HG03045 (cell line): ENCODE measurements at regions not wholly inside any gene's neighbourhood (a gene's known extent, or its start where the extent isn't known, plus 50 kb on each side); places are given as distances from the start of the nearest gene placed in this dataset.

Experiments
- ATAC-seq: cut with Tn5 transposase; IDR thresholded peaks from one replicate; pipeline ENCODE4 v1.9.1; 2021; ENCODE audit warnings: mild to moderate bottlenecking, moderate library complexity; ENCODE audit not compliant: unreplicated experiment

DNA sequence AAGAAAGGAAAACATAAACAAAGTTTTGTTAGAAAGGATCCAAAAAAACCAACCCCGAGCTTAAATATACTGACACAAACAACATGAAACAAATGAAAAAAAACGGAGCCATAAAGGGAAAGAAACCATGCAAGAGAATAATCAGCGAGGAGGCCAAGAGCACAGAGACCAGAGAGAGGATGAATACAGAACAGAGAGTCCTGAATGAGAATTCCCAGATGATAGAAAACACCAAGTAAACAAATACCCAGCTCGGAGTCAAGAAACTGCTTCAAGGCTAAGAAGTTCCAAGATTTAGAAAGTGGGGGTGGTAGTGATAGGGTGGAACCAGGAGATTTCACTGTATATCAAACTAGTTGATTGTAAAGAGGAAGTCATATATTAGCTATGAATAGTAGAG lies 313.3 kb downstream of the OSR1 start:
- no peak for ATAC-seq

DNA sequence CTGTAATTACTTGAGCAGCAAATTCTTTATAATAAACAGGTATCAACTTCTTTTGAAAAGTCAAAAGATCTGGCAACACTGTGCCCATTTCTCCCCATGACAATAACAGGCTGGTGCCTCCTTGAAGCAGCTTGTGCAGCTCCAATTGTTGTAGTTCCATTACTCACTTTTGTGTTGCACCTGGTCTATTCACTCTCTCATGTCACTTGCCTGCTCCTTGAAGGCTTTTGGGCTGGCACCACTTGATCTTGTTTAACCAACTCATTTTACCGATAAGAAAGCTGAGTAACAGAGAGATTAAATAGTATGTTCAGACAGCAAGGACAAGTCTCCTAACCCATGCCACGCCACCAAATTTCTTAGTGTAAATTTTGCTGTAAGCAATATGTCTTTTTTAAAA lies 314.5 kb downstream of the OSR1 start:
- ATAC-seq = no peak

DNA sequence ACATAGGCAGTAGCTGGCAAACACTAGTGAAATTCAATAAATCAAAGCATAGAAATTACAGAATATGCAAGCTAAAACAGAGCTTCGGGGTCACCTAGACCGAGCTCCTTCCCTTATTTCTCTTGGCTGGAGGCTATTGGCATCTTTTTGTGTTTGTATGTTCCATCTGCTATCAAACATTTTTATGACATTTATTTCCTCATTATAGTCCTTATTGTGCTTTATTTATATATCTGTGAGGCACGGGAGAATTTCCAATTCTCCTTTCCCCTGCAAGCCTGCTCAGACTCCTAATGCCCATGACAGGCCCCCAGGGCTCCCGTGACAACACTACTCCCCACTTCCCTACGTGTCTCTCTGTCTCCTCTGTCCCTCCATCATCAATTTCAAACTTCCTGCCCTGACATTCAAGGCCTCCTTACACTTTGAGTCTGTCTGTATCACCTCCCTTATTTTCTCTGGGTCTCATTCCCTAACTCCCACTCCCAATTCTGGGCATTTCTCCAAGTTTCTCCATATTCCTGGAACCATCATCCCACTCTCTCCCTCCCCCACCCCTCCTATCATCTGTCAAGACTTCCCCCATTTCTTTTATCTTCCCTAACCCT lies 316.9 kb downstream of the OSR1 start:
- ATAC-seq = no peak

DNA sequence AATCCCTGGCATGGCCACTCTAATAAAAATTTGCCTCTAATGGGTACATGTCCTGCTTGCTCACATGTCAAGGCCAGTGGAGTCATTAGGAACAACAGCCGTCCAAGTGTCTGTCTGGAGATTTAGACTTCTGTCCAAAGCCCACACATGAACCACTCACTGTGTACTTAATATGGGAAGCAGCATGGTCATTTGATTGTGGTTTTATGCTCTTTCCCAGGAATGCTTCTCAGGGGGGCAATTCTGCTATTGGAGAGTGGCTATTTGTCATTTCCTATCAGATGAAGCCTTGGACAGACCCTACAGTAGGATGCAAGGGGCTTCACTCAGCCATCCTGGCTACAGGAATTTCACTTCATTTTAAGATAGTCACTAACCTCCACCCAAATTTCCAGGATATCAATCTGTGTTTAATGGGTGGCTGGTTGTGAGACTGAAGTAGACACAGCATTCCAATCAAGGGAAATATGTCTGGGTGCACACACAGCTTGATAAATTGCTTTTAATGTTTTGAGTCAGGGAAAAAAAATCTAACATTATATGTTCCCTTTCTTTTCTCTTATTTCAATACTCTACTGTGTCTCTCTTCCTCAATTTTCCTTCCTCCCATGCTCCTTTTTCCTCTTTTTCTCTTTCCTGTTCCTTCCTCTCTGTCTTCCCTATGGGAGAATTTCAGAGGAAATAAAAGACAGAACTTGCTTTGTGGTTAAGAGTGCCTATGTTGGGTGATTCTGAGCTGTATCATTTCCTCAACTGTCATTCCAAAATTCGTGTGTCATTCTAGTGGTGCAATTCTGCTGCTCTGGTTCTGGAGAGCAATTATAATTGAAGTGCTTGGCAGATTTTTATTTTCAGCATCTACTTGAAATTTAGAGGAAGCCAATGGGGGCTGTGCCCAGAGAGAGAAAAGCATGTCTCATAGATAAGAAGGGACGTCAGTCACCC lies 320.1 kb downstream of the OSR1 start:
- ATAC-seq = no peak

DNA sequence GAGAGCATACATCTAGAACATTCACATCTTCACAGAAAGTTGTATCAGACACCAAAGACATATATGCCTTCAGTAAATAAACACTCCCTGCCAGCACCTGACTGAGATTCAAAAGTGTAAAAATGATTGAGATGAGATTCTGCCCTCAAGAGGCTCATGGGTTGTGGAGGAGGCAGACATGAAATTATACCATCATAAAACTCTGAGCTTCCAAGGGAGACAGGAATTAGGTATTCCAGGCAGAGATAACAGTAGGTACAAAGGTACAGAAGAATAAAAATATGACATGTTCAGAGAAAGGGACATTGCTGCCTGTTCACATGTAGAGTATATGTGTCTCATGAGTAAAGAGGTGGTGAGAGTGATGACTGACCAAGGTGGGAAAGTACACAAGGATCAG lies 322.3 kb downstream of the OSR1 start:
- ATAC-seq = no peak

DNA sequence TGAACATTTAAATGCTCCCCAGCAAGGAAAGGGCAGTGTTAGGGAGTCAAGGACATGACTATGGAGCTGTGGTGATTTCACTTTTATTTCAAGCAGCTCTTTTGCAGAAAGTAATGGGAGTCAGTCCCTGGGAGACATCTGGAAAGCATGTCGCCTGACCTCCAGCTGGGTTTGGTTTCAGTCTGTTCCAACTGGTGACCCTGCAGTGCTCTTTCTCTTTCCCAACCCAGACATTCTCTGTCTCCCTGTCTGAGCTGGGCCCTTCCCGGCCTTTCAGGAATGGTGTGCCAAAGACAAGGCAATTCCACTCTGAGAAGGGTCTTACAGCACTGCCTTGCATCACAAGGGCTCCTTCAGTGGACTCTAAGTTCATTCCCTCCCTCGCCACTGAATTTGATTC lies 323.2 kb downstream of the OSR1 start:
- ATAC-seq = no peak

DNA sequence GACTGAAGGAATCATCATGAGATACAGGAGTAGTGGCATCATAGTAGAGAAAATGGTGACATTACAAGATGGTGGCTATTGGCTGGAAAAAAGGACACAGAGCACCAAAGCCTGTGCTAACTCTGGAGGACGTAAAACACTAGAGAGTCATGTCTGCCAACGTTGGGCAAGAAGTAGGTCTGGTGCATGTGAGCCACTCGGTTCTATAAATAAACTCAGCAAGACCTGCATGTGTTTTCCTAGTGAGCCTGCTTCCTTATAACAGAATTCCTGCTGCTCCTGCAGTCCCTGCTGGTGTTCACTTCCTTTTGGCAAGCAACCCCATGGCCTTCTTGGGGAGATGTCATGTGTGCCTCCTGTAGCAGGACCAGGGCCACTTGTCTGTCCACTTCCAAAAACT lies 325.2 kb downstream of the OSR1 start:
- no peak for ATAC-seq

DNA sequence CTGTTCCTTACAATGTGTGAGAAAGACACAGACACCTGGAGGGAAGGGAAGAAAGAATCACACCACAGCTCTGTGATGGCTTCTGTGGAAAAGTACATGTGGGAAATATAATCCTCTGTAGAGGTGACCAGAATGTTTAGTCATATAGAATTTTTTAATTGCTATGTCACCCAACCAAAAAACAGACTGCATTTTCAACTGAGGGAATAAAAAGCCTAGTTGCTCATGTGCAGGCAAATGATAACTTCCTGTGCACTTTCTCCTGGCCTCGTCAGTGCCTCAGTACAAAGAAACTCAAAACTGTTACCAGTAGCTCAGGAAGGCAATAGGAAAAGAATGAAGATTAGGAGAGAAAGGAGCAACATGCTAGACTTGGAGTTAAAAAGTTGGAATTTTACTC lies 326.8 kb downstream of the OSR1 start:
- ATAC-seq = no peak

DNA sequence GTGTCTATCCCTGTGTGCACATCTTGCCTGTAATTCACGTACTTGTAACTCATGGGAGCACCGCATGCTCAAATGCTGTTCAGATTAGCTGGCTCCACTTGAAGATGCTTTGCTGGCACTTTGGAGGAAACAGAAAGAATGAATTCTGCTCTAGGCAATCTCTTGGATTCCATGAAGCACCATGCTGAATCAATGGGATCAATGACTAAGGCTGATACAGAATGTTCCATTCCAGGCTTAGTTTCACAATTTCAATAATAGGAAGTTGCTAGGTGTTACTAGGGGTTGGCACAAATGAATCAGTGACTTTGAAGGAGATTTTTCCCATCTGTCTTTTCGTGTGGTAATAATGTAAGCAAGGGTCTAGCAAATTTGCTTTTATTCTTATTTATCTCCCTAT lies 328.8 kb downstream of the OSR1 start:
- ATAC-seq = no peak

DNA sequence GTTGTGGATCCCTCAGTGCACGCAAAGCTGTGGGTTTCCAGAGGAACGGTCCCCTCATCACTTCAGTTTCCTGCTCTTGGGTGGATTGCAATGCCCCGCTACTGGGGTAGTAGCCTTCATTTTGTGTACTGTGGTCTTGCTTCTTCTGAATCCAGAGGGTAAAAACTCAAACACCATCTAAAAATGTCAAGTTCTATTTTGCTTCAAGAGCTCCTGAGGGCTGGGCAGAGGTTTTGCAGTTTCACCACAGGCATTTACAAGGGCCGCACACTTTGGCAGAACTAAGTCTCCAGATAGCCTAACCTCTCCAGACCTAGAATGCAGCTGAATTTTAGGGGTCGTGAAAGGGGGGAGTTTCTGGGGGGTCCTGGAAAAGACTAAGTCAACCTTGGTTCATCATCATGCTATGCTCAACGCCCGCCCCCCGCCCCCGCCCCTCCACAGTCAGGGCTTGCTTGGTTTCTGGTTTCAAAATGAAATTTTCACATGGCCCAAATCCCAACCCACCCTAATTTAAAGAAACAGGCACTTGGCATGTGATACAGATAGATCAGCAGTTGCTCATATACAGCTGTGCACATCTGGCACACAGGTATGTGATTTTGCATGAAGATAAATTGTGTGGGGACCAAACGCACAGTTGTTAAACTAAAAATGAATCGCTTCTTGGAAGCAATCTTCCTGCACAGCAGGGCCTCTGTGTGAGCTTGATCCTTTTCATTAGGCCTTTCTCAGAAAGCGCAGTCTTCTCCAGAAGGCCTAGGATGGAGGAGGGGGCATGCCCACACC lies 329.6 kb downstream of the OSR1 start:
- no peak for ATAC-seq

DNA sequence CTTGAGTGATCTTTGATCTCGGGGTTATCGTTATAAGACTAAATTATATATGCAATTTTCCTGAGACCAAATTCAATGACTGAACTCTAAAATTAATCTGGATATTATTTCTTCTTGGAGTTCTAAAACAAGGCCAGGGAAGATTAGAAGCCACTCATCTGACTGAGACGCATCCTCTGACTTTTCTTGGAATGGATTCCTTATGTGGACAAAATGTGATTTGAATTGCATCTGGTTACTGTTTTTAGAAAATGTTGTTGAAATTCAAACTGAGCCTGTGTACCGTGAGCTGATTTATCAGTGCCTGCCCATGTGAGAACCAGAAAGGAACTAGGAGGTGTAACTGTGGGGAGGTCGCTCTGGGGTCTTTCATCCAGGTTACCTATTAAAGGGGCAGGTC lies 330.8 kb downstream of the OSR1 start:
- no peak for ATAC-seq

DNA sequence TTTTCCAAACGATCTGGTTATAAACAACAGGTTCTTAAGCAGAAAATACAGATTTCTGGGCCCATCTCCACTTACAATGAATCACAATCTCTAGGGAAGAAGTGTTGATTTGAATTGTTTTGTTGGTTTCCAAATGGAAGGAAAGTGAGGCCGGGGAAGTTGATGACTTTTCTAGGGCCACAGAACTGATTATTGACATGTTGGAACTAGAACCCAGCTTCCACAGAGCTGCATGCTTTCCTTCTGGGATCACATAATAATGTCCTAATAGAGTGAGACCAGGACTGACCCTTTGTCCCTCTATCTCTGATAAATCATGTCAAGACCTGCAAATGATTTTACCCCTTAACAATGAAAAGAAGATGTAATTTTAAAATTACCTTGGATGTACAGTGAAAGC lies 332.2 kb downstream of the OSR1 start:
- no peak for ATAC-seq

DNA sequence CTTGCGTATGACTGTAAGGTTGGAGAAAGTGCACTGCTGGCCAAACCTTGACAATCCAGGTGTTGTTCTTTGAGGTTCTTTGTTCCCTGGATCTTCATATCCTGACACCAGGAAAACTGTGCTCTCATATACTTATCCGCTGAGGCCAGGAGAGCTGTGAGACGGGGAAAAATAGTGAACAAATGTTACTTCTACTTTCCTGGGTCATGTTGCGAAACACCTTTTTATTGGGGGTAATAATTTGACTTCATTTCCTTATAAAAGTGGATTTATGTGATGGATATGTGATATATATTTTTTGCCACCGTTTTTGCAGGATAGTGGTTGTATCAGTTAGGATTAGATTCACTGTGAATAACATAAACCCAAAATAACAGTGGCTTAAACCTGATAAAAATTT lies 336.1 kb downstream of the OSR1 start:
- ATAC-seq = no peak

DNA sequence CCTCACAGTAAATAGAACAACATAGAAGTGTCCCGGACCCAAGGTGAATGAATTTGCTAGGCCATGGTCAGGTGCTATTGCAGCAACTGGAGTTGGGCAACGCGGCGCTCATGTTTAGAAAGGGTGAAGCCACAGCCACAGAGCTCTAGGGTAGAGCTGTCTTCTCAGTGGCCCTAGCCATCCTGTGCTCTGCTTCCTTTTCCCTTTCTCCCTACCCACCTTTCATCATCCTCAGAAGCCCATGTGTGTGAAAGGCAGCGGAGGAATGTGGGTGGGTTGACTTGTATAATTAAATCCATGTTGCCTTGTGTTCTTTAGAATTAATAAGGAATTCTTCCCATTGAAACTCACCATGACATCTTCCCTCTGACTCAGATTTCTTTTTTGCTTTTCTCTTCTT lies 336.7 kb downstream of the OSR1 start:
- no peak for ATAC-seq

DNA sequence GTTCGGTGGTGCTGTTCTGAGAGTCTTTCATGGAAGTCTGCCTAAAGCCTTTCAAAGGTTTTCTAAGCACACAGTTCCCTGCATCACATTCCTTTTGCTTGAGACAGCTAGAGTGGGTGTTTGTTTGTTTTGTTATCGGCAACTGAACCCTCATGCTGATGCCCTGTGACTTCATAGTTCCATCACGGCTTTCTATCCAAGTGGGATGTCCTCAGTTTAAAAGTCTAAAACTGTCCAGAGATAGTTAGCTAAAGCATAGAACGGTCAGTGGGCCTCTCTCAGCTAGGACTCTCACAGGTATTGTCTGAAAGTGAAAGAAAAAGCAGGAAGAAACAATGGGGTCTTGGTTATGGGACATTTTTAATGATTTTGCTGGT lies 337.3 kb downstream of the OSR1 start:
- ATAC-seq = no peak

DNA sequence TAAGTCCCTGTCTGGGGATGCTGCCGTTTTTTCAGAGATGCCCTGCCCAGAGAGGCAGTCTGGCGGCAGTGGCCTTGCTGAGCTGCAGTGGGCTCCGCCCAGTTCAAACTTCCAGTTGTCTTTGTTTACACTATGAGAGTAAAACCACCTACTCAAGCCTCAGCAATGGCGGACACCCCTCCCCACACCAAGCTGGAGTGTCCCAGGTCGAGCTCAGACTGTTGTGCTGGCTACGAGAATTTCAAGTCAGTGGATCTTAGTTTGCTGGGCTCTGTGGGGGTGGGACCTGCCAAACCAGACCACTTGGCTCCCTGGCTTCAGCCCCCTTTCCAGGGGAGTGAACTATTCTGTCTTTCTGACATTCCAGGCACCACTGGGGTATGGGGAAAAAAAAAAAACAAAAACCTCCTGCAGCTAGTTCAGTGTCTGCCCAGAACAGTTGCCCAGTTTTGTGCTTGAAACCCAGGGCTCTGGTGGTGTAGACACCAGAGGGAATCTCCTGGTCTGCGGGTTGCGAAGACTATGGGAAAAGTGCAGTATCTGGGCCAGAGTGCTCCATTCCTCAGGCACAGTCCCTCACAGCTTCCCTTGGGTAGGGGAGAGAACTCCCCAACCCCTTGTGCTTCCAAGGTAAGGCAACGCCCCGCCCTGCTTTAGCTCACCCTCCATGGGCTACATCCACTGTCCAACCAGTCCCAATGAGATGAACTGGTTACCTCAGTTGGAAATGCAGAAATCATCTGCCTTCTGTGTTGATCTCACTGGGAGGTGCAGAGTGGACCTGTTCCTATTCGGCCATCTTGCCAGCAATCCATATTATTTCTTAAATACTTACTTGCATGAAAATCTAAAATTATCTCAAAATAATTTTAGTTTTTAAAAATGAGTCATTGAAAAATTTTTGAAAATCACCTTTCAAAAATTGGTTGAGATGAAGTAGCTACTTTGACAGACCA lies 338.0 kb downstream of the OSR1 start:
- no peak for ATAC-seq

DNA sequence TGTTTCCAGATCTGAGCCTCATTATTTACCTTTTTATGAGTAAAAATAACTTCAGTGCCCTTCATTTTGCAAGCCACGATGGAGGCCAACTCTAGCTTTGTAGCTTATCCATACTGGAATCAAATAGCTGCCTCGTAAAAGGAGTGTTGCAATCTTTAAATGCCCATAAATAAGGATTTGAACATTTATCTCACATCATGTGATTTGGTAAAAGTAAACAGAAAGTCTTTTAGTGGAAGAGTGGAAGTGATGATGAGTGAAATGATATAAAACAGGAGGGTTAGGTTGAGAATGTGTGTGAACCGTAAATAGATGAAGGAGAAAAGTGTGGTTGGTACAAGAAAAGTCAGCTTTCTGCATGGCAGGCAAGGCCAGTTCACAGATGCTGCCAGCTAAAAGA lies 348.9 kb downstream of the OSR1 start:
- ATAC-seq = no peak

DNA sequence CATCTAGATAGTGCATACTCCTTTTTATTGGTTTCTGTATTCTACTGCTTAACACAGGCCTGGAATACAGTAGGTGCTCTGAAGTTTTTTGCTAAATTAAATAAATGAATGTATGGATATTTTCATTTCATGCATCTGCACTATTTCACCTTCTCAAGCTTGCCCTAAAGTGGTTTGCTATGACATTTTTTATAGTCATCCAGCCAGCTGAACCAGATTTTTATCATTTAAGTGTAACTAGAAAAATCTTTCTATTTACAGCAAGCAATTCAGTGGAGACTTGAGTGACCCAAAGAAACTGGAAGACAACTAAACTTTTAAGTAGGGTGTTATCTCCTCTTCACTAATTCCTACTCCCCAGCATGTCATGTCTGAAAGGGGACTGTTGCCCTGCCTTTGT lies 354.9 kb downstream of the OSR1 start:
- ATAC-seq = no peak

DNA sequence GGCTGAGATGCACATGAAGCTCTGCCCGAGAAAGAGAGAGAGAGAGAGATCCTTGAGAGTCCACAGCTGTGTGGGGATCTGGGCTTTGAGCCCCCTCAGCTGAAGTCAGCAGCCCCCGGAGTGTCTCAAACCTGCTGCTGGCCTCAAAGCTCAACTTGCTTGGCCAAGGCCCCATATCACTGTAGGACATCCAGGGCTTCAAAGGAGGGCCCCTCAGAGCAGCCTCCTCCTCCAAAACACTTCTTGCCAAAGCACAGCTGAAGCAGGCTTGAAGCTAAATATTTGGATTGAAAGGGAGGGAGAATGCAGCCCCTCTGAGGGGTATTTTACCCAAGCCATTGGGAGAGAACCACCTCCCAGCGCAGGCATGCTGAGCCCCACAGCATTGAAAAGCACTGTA lies 357.6 kb downstream of the OSR1 start:
- ATAC-seq = no peak

DNA sequence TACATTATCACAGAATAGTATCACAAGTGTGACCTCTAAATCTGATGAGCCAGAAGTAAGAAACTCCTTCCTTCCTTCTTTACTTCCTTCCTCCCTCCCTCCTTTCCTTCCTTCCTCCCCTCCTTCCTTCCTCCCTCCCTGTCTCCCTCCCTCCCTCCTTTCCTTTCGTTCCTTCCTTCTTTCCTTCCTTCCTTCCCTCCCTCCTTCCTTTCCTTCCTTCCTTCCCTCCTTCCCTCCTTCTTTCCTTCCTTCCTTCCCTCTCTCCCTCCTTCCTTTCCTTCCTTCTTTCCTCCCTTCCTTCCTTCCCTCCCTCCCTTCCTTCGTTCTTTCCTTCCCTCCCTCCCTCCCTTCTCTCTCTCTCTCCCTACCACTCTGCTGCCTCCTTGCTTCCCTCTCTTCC lies 359.2 kb downstream of the OSR1 start:
- ATAC-seq = no peak

DNA sequence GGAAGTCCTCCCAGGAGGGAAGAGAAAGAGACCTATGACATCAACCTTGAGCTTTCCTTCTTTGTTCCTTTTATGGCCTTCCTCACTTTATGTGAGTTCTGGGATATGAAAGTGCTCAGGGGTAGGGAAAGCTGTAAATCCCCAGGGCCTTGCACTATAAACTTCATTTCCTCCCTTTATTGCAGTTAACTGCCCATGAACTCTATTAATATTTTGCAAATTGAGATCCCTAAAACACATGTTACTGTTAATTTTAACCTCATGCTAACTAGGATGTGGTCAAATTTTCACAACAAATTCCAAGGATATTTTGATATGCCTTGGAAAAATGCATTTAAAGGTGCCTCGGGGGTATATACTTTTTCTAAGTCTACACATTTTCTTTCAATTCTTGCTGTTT lies 359.9 kb downstream of the OSR1 start:
- no peak for ATAC-seq
